Gastroesophageal sphincter (tissue), 3 donors: ENCODE measurements at regions not wholly inside any gene's neighbourhood (a gene's known extent, or its start where the extent isn't known, plus 50 kb on each side); places are given as distances from the start of the nearest gene placed in this dataset.

Experiments used
- EP300 ChIP-seq: sonication (generic); formaldehyde crosslinking; IDR thresholded peaks from one replicate; pipeline ENCODE4 v1.6.1; 2017; ENCODE audit warnings: antibody characterized with exemption, mild to moderate bottlenecking
- POLR2A ChIP-seq, 2 donors: fragments of 450-650 bp; IDR thresholded peaks; one replicate each; pipeline ENCODE4 v1.6.1; 2017; ENCODE audit warnings: antibody characterized with exemption in 2 of 2, mild to moderate bottlenecking in 2 of 2, moderate library complexity in 1 of 2
- TF ChIP-seq, protein P1 (sequence below), 4 experiments: fragments of 200-600 bp in 2 of 4; fragments of 450-650 bp in 2 of 4; sonication (generic) in 1 of 4; IDR thresholded peaks; one replicate each; pipeline ENCODE4 v1.5.1; 2017 to 2019; ENCODE audit warnings: antibody characterized with exemption in 4 of 4, mild to moderate bottlenecking in 2 of 4, moderate library complexity in 2 of 4

DNA sequence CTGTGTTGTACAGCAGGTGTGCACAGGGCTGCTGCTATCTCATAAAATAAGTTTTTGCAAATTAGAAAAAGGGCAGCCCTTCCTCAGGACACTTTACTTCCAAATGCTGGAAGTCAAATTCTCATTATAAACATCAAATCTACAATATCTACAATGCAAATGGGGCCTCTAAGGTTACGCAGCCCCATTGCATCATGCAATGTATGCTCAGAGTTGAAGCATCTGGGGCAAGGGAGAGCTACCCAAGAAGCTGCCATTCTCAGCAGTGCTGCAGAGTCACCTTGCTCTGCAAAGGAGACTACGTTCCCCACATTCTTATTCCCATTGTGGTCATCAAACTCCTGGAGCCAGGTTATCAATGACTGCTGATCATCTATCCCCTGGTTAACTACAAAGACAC, 208.9 kb upstream of the POGK start:
- no peak for TF ChIP-seq POLR2A (IDR thresholded peaks at IDR 0.05)
- TF ChIP-seq, protein P1, sequence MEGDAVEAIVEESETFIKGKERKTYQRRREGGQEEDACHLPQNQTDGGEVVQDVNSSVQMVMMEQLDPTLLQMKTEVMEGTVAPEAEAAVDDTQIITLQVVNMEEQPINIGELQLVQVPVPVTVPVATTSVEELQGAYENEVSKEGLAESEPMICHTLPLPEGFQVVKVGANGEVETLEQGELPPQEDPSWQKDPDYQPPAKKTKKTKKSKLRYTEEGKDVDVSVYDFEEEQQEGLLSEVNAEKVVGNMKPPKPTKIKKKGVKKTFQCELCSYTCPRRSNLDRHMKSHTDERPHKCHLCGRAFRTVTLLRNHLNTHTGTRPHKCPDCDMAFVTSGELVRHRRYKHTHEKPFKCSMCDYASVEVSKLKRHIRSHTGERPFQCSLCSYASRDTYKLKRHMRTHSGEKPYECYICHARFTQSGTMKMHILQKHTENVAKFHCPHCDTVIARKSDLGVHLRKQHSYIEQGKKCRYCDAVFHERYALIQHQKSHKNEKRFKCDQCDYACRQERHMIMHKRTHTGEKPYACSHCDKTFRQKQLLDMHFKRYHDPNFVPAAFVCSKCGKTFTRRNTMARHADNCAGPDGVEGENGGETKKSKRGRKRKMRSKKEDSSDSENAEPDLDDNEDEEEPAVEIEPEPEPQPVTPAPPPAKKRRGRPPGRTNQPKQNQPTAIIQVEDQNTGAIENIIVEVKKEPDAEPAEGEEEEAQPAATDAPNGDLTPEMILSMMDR (IDR thresholded peaks at IDR 0.05): no peak
- no peak for TF ChIP-seq EP300
